GM19467 (cell line): ENCODE measurements at regions not wholly inside any gene's neighbourhood (a gene's known extent, or its start where the extent isn't known, plus 50 kb on each side); places are given as distances from the start of the nearest gene placed in this dataset.
"Not testable (repeated sequence)": the region's sequence is repeated elsewhere in the genome, so short reads cannot be mapped to it uniquely, and the experiment has no call there.

Experiments
- ATAC-seq: cut with Tn5 transposase; IDR thresholded peaks from one replicate; pipeline ENCODE4 v1.9.1; 2021; ENCODE audit warnings: mild to moderate bottlenecking, moderate library complexity; ENCODE audit not compliant: unreplicated experiment

GRCh38 chr12:31215518-31216232, 110.3 kb downstream of the SINHCAF start:
- ATAC-seq = no peak

- no peak for ATAC-seq
Measured at GRCh38 chr12:31216479-31216878, 109.5 kb downstream of the SINHCAF start.

GRCh38 chr12:31217356-31218130, 108.4 kb downstream of the SINHCAF start:
- ATAC-seq = no peak

GRCh38 chr12:31218203-31219025, 107.5 kb downstream of the SINHCAF start:
- ATAC-seq = no peak

GRCh38 chr12:31219521-31219920, 106.4 kb downstream of the SINHCAF start:
- no peak for ATAC-seq

- no peak for ATAC-seq
Measured at GRCh38 chr12:31220061-31220460, 105.9 kb downstream of the SINHCAF start.

GRCh38 chr12:31220633-31221550, 105.1 kb downstream of the SINHCAF start:
- ATAC-seq = no peak

- ATAC-seq = no peak
Measured at GRCh38 chr12:31221551-31221945, 104.4 kb downstream of the SINHCAF start.

GRCh38 chr12:31222620-31223222, 103.2 kb downstream of the SINHCAF start:
- no peak for ATAC-seq

GRCh38 chr12:31223640-31224039, 102.3 kb downstream of the SINHCAF start:
- ATAC-seq = not testable (repeated sequence)

GRCh38 chr12:31224768-31225448, 101.0 kb downstream of the SINHCAF start:
- no peak for ATAC-seq

- no peak for ATAC-seq
Measured at GRCh38 chr12:31225656-31226535, 100.1 kb downstream of the SINHCAF start.

GRCh38 chr12:31226639-31227038, 99.3 kb downstream of the SINHCAF start:
- ATAC-seq = no peak

GRCh38 chr12:31227401-31227981, 98.5 kb downstream of the SINHCAF start:
- ATAC-seq = no peak

GRCh38 chr12:31228811-31229792, 96.8 kb downstream of the SINHCAF start:
- no peak for ATAC-seq

GRCh38 chr12:31230004-31230403, 95.9 kb downstream of the SINHCAF start:
- ATAC-seq = no peak
